Fibroblast of lung (primary cell): ENCODE measurements at regions not wholly inside any gene's neighbourhood (a gene's known extent, or its start where the extent isn't known, plus 50 kb on each side); places are given as distances from the start of the nearest gene placed in this dataset.

ENCODE experiments used
- DNase-seq, 2 donors: peaks; one replicate each; pipeline versions ENCODE4 v3.0.0 to v3.0.0-alpha.2; 2010; ENCODE audit warnings: low read depth in 2 of 2
- H2AFZ ChIP-seq: 2 replicates; pipeline ENCODE4 v1.5.1; 2012; ENCODE audit warnings: low read length, control low read depth, inconsistent platforms
- H3K27ac ChIP-seq: 2 replicates; pipeline ENCODE4 v1.5.1; 2011; ENCODE audit warnings: low read length, control low read depth; ENCODE audit not compliant: insufficient read depth
- H3K27me3 ChIP-seq: 2 replicates; pipeline ENCODE4 v1.5.1; 2011; ENCODE audit warnings: mild to moderate bottlenecking, low read length; ENCODE audit not compliant: control insufficient read depth, insufficient read depth
- H3K36me3 ChIP-seq: 2 replicates; pipeline ENCODE4 v1.5.1; 2011; ENCODE audit warnings: low read length; ENCODE audit not compliant: control insufficient read depth, insufficient read depth
- H3K4me1 ChIP-seq: 2 replicates; pipeline ENCODE4 v1.5.1; 2011; ENCODE audit warnings: low read length; ENCODE audit not compliant: control insufficient read depth, insufficient read depth; ENCODE audit errors: extremely low read depth
- H3K4me2 ChIP-seq: 2 replicates; pipeline ENCODE4 v1.5.1; 2011; ENCODE audit warnings: low read length, control low read depth; ENCODE audit not compliant: insufficient read depth; ENCODE audit errors: extremely low read depth
- H3K4me3 ChIP-seq, 4 experiments: fragments of 200-600 bp in 1 of 4; sonication (generic) in 1 of 4; replicated peaks in 1 of 4; 2 replicates each; pipeline ENCODE4 v1.5.1; 2011 to 2016; ENCODE audit warnings: low read length in 4 of 4, low read depth in 3 of 4, mild to moderate bottlenecking in 3 of 4, control low read depth in 2 of 4, inconsistent platforms in 1 of 4, mixed read lengths in 1 of 4; ENCODE audit not compliant: insufficient read depth in 1 of 4; ENCODE audit errors: control extremely low read depth in 1 of 4
- H3K79me2 ChIP-seq: 2 replicates; pipeline ENCODE4 v1.5.1; 2012; ENCODE audit warnings: mild to moderate bottlenecking, low read length, inconsistent platforms; ENCODE audit not compliant: control insufficient read depth, insufficient read depth
- H3K9ac ChIP-seq: 2 replicates; pipeline ENCODE4 v1.5.1; 2011; ENCODE audit warnings: mild to moderate bottlenecking, low read length, control low read depth; ENCODE audit not compliant: insufficient read depth
- H3K9me3 ChIP-seq: 2 replicates; pipeline ENCODE4 v1.5.1; 2012; ENCODE audit warnings: low read depth, low read length; ENCODE audit not compliant: control insufficient read depth, insufficient read depth
- H4K20me1 ChIP-seq: 2 replicates; pipeline ENCODE4 v1.5.1; 2011; ENCODE audit warnings: low read length; ENCODE audit not compliant: control insufficient read depth, insufficient read depth; ENCODE audit errors: extremely low read depth
- CTCF ChIP-seq, 2 donors: IDR thresholded peaks in 1 of 2; conservative IDR thresholded peaks in 1 of 2; 1 replicate in 1 of 2; 2 replicates in 1 of 2; pipeline ENCODE4 v1.5.1; 2011 to 2012; ENCODE audit warnings: low read length in 2 of 2, control low read depth in 1 of 2, inconsistent platforms in 1 of 2, low read depth in 1 of 2, mild to moderate bottlenecking in 1 of 2
- EZH2 ChIP-seq: IDR thresholded peaks from 2 replicates; pipeline ENCODE4 v1.5.1; 2012; ENCODE audit warnings: low read length, control low read depth, mild to moderate bottlenecking; ENCODE audit errors: missing control alignments

GRCh38 chr12:27178723-27179399, 65.2 kb upstream of the STK38L start:
- Histone ChIP-seq H3K9me3 (no peaks in the 10 kb centered on the region), H2AFZ (no peak overlapping the region), H3K4me3 (no peak overlapping the region), H3K36me3 (no peaks in the 10 kb centered on the region), H3K4me2 (no peak overlapping the region), H3K27me3 (no peaks in the 10 kb centered on the region), H4K20me1 (no peaks in the 10 kb centered on the region), H3K4me1 (peaks cover 13% of the 10 kb centered on the region), H3K9ac (no peak overlapping the region), H3K79me2 (no peaks in the 10 kb centered on the region), H3K27ac (no peak overlapping the region)
- TF ChIP-seq CTCF (conservative IDR thresholded peaks at IDR 0.05 in 1 of 2, IDR thresholded peaks at IDR 0.05 in 1 of 2; ENCODE audit: low read depth in 1 of 2, low read length in 2 of 2) (no peak), EZH2 (no peak)
- peak; percentile 58 to 78 for DNase-seq

GRCh38 chr12:27179400-27180214, 64.5 kb upstream of the STK38L start:
- Histone ChIP-seq H3K27me3 (no peaks in the 10 kb centered on the region), H3K9me3 (no peaks in the 10 kb centered on the region), H3K4me2 (peak overlapping the region; percentile 17), H3K27ac (no peak overlapping the region), H3K9ac (no peak overlapping the region), H2AFZ (no peak overlapping the region), H3K36me3 (no peaks in the 10 kb centered on the region), H4K20me1 (no peaks in the 10 kb centered on the region), H3K4me3 (no peak overlapping the region), H3K4me1 (peaks cover 13% of the 10 kb centered on the region), H3K79me2 (no peaks in the 10 kb centered on the region)
- no peak for TF ChIP-seq CTCF (conservative IDR thresholded peaks at IDR 0.05 in 1 of 2, IDR thresholded peaks at IDR 0.05 in 1 of 2; ENCODE audit: low read depth in 1 of 2, low read length in 2 of 2)
- no peak for TF ChIP-seq EZH2
- DNase-seq: peak; percentile 92 to 100

- Histone ChIP-seq H3K27ac (no peak overlapping the region), H3K4me3 (no peak overlapping the region), H3K36me3 (no peaks in the 10 kb centered on the region), H3K4me1 (peaks cover 15% of the 10 kb centered on the region), H3K9ac (no peak overlapping the region), H2AFZ (no peak overlapping the region), H4K20me1 (no peaks in the 10 kb centered on the region), H3K27me3 (no peaks in the 10 kb centered on the region), H3K4me2 (no peak overlapping the region), H3K79me2 (no peaks in the 10 kb centered on the region), H3K9me3 (no peaks in the 10 kb centered on the region)
- TF ChIP-seq CTCF (conservative IDR thresholded peaks at IDR 0.05 in 1 of 2, IDR thresholded peaks at IDR 0.05 in 1 of 2; ENCODE audit: low read depth in 1 of 2, low read length in 2 of 2) (no peak), EZH2 (no peak)
- DNase-seq: peak in 1 of 2 donors; percentile 56
These were observed 63.1 kb upstream of the STK38L start for GRCh38 chr12:27180906-27181505.
